Small intestine (tissue), 7 donors: ENCODE measurements at regions not wholly inside any gene's neighbourhood (a gene's known extent, or its start where the extent isn't known, plus 50 kb on each side); places are given as distances from the start of the nearest gene placed in this dataset.

Experiments used
- DNase-seq, 2 donors: peaks; one replicate each; pipeline versions ENCODE4 v3.0.0 to v3.0.0-alpha.2; 2013
- FAIRE-seq: peaks from 2 replicates; lab custom pipeline; 2012; peaks lifted over from hg19 to GRCh38; lab: Jason Lieb, UNC
- H3K27ac ChIP-seq, 3 donors: one replicate each; pipeline ENCODE4 v1.5.1; 2013; ENCODE audit warnings: low read length in 2 of 3, mild to moderate bottlenecking in 2 of 3, control low read depth in 1 of 3, inconsistent platforms in 1 of 3, low read depth in 1 of 3, moderate library complexity in 1 of 3
- H3K27me3 ChIP-seq, 3 donors: one replicate each; pipeline ENCODE4 v1.6.1; 2013; ENCODE audit warnings: low read length in 3 of 3, inconsistent platforms in 1 of 3; ENCODE audit not compliant: control insufficient read depth in 3 of 3, insufficient read depth in 3 of 3
- H3K36me3 ChIP-seq, 3 donors: one replicate each; pipeline ENCODE4 v1.6.1; 2013; ENCODE audit warnings: low read length in 3 of 3, inconsistent platforms in 1 of 3, low read depth in 1 of 3, mild to moderate bottlenecking in 1 of 3, moderate library complexity in 1 of 3; ENCODE audit not compliant: control insufficient read depth in 3 of 3, insufficient read depth in 2 of 3
- H3K4me1 ChIP-seq, 3 donors: one replicate each; pipeline ENCODE4 v1.6.1; 2013; ENCODE audit warnings: low read length in 2 of 3, inconsistent platforms in 1 of 3, low read depth in 1 of 3, mild to moderate bottlenecking in 1 of 3, moderate library complexity in 1 of 3; ENCODE audit not compliant: control insufficient read depth in 3 of 3, insufficient read depth in 2 of 3
- H3K4me3 ChIP-seq, 3 donors: one replicate each; pipeline ENCODE4 v1.5.1; 2013; ENCODE audit warnings: low read length in 3 of 3, control low read depth in 1 of 3, inconsistent platforms in 1 of 3, low read depth in 1 of 3, mild to moderate bottlenecking in 1 of 3, moderate library complexity in 1 of 3
- H3K9me3 ChIP-seq, 2 donors: one replicate each; pipeline ENCODE4 v1.6.1; 2013; ENCODE audit warnings: low read depth in 1 of 2, low read length in 1 of 2; ENCODE audit not compliant: control insufficient read depth in 2 of 2, insufficient read depth in 1 of 2
- WGBS, 3 donors: extraction: QIAGEN DNeasy Blood & Tissue Kit; methylation state at CpG; one replicate each; pipeline ENCODE4 v1.1.7; 2013; 5-methylcytosine and 5-hydroxymethylcytosine counted together
- donor health status: healthy with polysubstance abuse.
- donor health status: control.
- donor health status: control.
- donor health status: Bipolar disorder and iron deficiency.
- donor health status: healthy.

- Histone ChIP-seq H3K4me1 (no peaks in the 10 kb centered on the region), H3K9me3 (peaks cover 0 to 10% of the 10 kb centered on the region in 2 donors), H3K27ac (no peak overlapping the region), H3K36me3 (no peaks in the 10 kb centered on the region), H3K4me3 (no peak overlapping the region), H3K27me3 (no peaks in the 10 kb centered on the region)
- WGBS, 3 donors: 77 to 83% (median 79%) methylated on average over 2 of the region's 2 CpGs
- FAIRE-seq (no peak), DNase-seq (no peak)
Observed at GRCh38 chr4:97334348-97334747, 808.9 kb downstream of the STPG2 start.

GRCh38 chr4:97349468-97350186, 793.6 kb downstream of the STPG2 start:
- no peaks in the 10 kb centered on the region for H3K27me3 ChIP-seq
- no peaks in the 10 kb centered on the region for H3K4me1 ChIP-seq
- H3K9me3 ChIP-seq: no peaks in the 10 kb centered on the region
- WGBS, 3 donors: 49 to 70% (median 49%) methylated on average over 1 of the region's 1 CpG
- H3K4me3 ChIP-seq: no peak overlapping the region
- FAIRE-seq (no peak), DNase-seq (no peak)
- H3K27ac ChIP-seq: no peak overlapping the region
- no peaks in the 10 kb centered on the region for H3K36me3 ChIP-seq

GRCh38 chr4:97353876-97354275, 789.4 kb downstream of the STPG2 start:
- FAIRE-seq (no peak), DNase-seq (no peak)
- H3K4me1 ChIP-seq: no peaks in the 10 kb centered on the region
- peaks cover 0 to 4% of the 10 kb centered on the region in 2 donors for H3K9me3 ChIP-seq
- H3K4me3 ChIP-seq: no peak overlapping the region
- no peaks in the 10 kb centered on the region for H3K27me3 ChIP-seq
- H3K27ac ChIP-seq: no peak overlapping the region
- H3K36me3 ChIP-seq: no peaks in the 10 kb centered on the region
- 11 to 85% (median 32%) methylated on average over 1 of the region's 1 CpG for WGBS, 3 donors

- no peaks in the 10 kb centered on the region for H3K36me3 ChIP-seq
- no peak overlapping the region for H3K27ac ChIP-seq
- DNase-seq: no peak
- 84 to 90% (median 88%) methylated on average over 2 of the region's 2 CpGs for WGBS, 3 donors
- no peak for FAIRE-seq
- peaks cover 0 to 4% of the 10 kb centered on the region in 2 donors for H3K9me3 ChIP-seq
- H3K4me3 ChIP-seq: no peak overlapping the region
- H3K27me3 ChIP-seq: no peaks in the 10 kb centered on the region
- no peaks in the 10 kb centered on the region for H3K4me1 ChIP-seq
Observed at GRCh38 chr4:97359826-97360225, 783.5 kb downstream of the STPG2 start.

GRCh38 chr4:97360733-97361132, 782.5 kb downstream of the STPG2 start:
- no peak for FAIRE-seq

GRCh38 chr4:97367878-97368277, 775.4 kb downstream of the STPG2 start:
- H3K27me3 ChIP-seq: no peaks in the 10 kb centered on the region
- H3K9me3 ChIP-seq: peaks cover 0 to 5% of the 10 kb centered on the region in 2 donors
- no peak for FAIRE-seq
- H3K4me1 ChIP-seq: no peaks in the 10 kb centered on the region
- no peak overlapping the region for H3K27ac ChIP-seq
- no peaks in the 10 kb centered on the region for H3K36me3 ChIP-seq
- no peak for DNase-seq
- no peak overlapping the region for H3K4me3 ChIP-seq

More at GRCh38 chr4:97360733-97361132, 782.5 kb downstream of the STPG2 start:
- H3K4me3 ChIP-seq: no peak overlapping the region
- H3K27me3 ChIP-seq: no peaks in the 10 kb centered on the region
- no peak overlapping the region for H3K27ac ChIP-seq
- no peaks in the 10 kb centered on the region for H3K36me3 ChIP-seq
- no peak for DNase-seq
- no peaks in the 10 kb centered on the region for H3K4me1 ChIP-seq
- peaks cover 0 to 4% of the 10 kb centered on the region in 2 donors for H3K9me3 ChIP-seq

GRCh38 chr4:97370568-97370967, 772.7 kb downstream of the STPG2 start:
- Histone ChIP-seq H3K27ac (no peak overlapping the region), H3K4me3 (no peak overlapping the region), H3K36me3 (no peaks in the 10 kb centered on the region), H3K4me1 (no peaks in the 10 kb centered on the region), H3K27me3 (no peaks in the 10 kb centered on the region), H3K9me3 (peaks cover 0 to 5% of the 10 kb centered on the region in 2 donors)
- FAIRE-seq (no peak), DNase-seq (no peak)
- 47 to 53% (median 49%) methylated on average over 3 of the region's 3 CpGs for WGBS, 3 donors

GRCh38 chr4:97374526-97374925, 768.8 kb downstream of the STPG2 start:
- DNase-seq (no peak), FAIRE-seq (no peak)
- H3K36me3 ChIP-seq: no peaks in the 10 kb centered on the region
- peaks cover 0 to 5% of the 10 kb centered on the region in 2 donors for H3K9me3 ChIP-seq
- H3K27ac ChIP-seq: no peak overlapping the region
- 68 to 72% (median 70%) methylated on average over 1 of the region's 1 CpG for WGBS, 3 donors
- H3K4me1 ChIP-seq: no peaks in the 10 kb centered on the region
- H3K4me3 ChIP-seq: no peak overlapping the region
- H3K27me3 ChIP-seq: no peaks in the 10 kb centered on the region

- no peak overlapping the region for H3K27ac ChIP-seq
- FAIRE-seq (no peak), DNase-seq (no peak)
- no peaks in the 10 kb centered on the region for H3K4me1 ChIP-seq
- no peaks in the 10 kb centered on the region for H3K36me3 ChIP-seq
- H3K4me3 ChIP-seq: no peak overlapping the region
- H3K27me3 ChIP-seq: no peaks in the 10 kb centered on the region
- peaks cover 0 to 9% of the 10 kb centered on the region in 2 donors for H3K9me3 ChIP-seq
Observed at GRCh38 chr4:97386969-97387368, 756.3 kb downstream of the STPG2 start.
